GM21360 (cell line): ENCODE measurements at regions not wholly inside any gene's neighbourhood (a gene's known extent, or its start where the extent isn't known, plus 50 kb on each side); places are given as distances from the start of the nearest gene placed in this dataset.
"Not testable (repeated sequence)": the region's sequence is repeated elsewhere in the genome, so short reads cannot be mapped to it uniquely, and the experiment has no call there.

Source experiments
- ATAC-seq: cut with Tn5 transposase; IDR thresholded peaks from one replicate; pipeline ENCODE4 v1.9.1; 2021; ENCODE audit warnings: mild to moderate bottlenecking, moderate library complexity; ENCODE audit not compliant: unreplicated experiment

- not testable (repeated sequence) for ATAC-seq
These were observed 136.5 kb upstream of the FOXD4L5 start for GRCh38 chr9:65421486-65421885.

GRCh38 chr9:65420771-65421170 is 135.8 kb upstream of the FOXD4L5 start:
- ATAC-seq, result no peak

GRCh38 chr9:65418966-65419365 is 134.0 kb upstream of the FOXD4L5 start:
- not testable (repeated sequence) for ATAC-seq

- ATAC-seq, result not testable (repeated sequence)
These were observed 131.9 kb upstream of the FOXD4L5 start for GRCh38 chr9:65416948-65417347.

GRCh38 chr9:65414249-65414648 is 129.2 kb upstream of the FOXD4L5 start:
- not testable (repeated sequence) for ATAC-seq

- not testable (repeated sequence) for ATAC-seq
These were observed 128.4 kb upstream of the FOXD4L5 start for GRCh38 chr9:65413371-65413770.

GRCh38 chr9:65411901-65412300 is 126.9 kb upstream of the FOXD4L5 start:
- no peak for ATAC-seq

GRCh38 chr9:65411336-65411735 is 126.3 kb upstream of the FOXD4L5 start:
- ATAC-seq, result no peak

GRCh38 chr9:65410926-65411325 is 125.9 kb upstream of the FOXD4L5 start:
- ATAC-seq, result no peak

GRCh38 chr9:65409471-65409980 is 124.5 kb upstream of the FOXD4L5 start:
- no peak for ATAC-seq

GRCh38 chr9:65408806-65409205 is 123.8 kb upstream of the FOXD4L5 start:
- not testable (repeated sequence) for ATAC-seq

- ATAC-seq, result not testable (repeated sequence)
These were observed 121.6 kb upstream of the FOXD4L5 start for GRCh38 chr9:65406625-65407024.

- not testable (repeated sequence) for ATAC-seq
These were observed 120.8 kb upstream of the FOXD4L5 start for GRCh38 chr9:65405766-65406165.

GRCh38 chr9:65405253-65405652 is 120.2 kb upstream of the FOXD4L5 start:
- no peak for ATAC-seq

- no peak for ATAC-seq
These were observed 119.4 kb upstream of the FOXD4L5 start for GRCh38 chr9:65404232-65405006.

GRCh38 chr9:65403721-65404120 is 118.7 kb upstream of the FOXD4L5 start:
- ATAC-seq, result no peak

GRCh38 chr9:65403072-65403471 is 118.1 kb upstream of the FOXD4L5 start:
- ATAC-seq, result not testable (repeated sequence)

- ATAC-seq, result not testable (repeated sequence)
These were observed 117.3 kb upstream of the FOXD4L5 start for GRCh38 chr9:65402206-65402870.

- not testable (repeated sequence) for ATAC-seq
These were observed 116.5 kb upstream of the FOXD4L5 start for GRCh38 chr9:65401456-65402045.

- ATAC-seq, result no peak
These were observed 115.9 kb upstream of the FOXD4L5 start for GRCh38 chr9:65400886-65401285.
